AG04450 (cell line): ENCODE measurements at regions not wholly inside any gene's neighbourhood (a gene's known extent, or its start where the extent isn't known, plus 50 kb on each side); places are given as distances from the start of the nearest gene placed in this dataset.

Source experiments
- CTCF ChIA-PET: fragments of 300-600, 350-600 bp; formaldehyde crosslinking; extraction: SDS; loops from one replicate; lab custom pipeline; 2022; ENCODE audit warnings: antibody characterized with exemption, inconsistent platforms; lab: Charles Lee
- POLR2A ChIA-PET: fragments of 350-600 bp; formaldehyde crosslinking; extraction: SDS; loops from one replicate; lab custom pipeline; 2021; ENCODE audit warnings: antibody characterized with exemption, inconsistent platforms; lab: Yijun Ruan, JAX
- DNase-seq: peaks from one replicate; pipeline ENCODE4 v3.0.0-alpha.2; 2011; ENCODE audit warnings: low read depth, low spot score
- H3K27ac ChIP-seq: one replicate; pipeline ENCODE4 v1.5.1; 2012; ENCODE audit warnings: low read depth, low read length, control low read depth
- H3K27me3 ChIP-seq: one replicate; pipeline ENCODE4 v1.6.0; 2012; ENCODE audit warnings: low read length; ENCODE audit not compliant: control insufficient read depth, insufficient read depth
- H3K4me3 ChIP-seq: 2 replicates; pipeline ENCODE4 v1.5.1; 2011; ENCODE audit warnings: mild to moderate bottlenecking, low read depth, low read length, control low read depth
- H3K9me3 ChIP-seq: 2 replicates; pipeline ENCODE4 v1.5.1; 2012; ENCODE audit warnings: low read length; ENCODE audit not compliant: control insufficient read depth, insufficient read depth
- TF ChIP-seq, protein P1 (sequence below): IDR thresholded peaks from 2 replicates; pipeline ENCODE4 v1.5.1; 2011; ENCODE audit warnings: low read depth, low read length, control low read depth, inconsistent platforms

DNA sequence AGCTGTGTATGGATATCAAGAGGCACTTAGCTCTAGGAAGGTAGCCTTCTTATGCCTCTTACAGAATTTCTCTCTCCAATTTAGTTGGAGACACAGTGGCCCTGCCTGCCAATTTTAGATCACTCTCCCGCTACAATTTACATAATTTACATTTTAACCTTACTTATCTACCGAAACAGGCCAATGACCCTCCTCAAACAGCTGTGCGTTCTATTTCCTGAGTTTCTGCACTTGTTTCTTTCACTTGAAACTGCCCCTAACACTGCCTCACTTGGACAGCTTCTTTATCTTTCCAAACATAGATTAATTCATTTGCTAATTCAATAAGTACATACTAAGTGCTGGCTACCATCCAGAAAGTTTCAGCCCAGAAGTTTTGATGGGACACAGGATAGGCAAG is 52.9 kb upstream of the HDDC2 start:
- no peak overlapping the region for H3K27ac ChIP-seq
- peaks cover 3% of the 10 kb centered on the region for H3K27me3 ChIP-seq
- POLR2A ChIA-PET = no interaction called here
- no peaks in the 10 kb centered on the region for H3K9me3 ChIP-seq
- TF ChIP-seq, protein P1, sequence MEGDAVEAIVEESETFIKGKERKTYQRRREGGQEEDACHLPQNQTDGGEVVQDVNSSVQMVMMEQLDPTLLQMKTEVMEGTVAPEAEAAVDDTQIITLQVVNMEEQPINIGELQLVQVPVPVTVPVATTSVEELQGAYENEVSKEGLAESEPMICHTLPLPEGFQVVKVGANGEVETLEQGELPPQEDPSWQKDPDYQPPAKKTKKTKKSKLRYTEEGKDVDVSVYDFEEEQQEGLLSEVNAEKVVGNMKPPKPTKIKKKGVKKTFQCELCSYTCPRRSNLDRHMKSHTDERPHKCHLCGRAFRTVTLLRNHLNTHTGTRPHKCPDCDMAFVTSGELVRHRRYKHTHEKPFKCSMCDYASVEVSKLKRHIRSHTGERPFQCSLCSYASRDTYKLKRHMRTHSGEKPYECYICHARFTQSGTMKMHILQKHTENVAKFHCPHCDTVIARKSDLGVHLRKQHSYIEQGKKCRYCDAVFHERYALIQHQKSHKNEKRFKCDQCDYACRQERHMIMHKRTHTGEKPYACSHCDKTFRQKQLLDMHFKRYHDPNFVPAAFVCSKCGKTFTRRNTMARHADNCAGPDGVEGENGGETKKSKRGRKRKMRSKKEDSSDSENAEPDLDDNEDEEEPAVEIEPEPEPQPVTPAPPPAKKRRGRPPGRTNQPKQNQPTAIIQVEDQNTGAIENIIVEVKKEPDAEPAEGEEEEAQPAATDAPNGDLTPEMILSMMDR = no peak
- H3K4me3 ChIP-seq = no peak overlapping the region
- CTCF ChIA-PET = no interaction called here
- DNase-seq = no peak

DNA sequence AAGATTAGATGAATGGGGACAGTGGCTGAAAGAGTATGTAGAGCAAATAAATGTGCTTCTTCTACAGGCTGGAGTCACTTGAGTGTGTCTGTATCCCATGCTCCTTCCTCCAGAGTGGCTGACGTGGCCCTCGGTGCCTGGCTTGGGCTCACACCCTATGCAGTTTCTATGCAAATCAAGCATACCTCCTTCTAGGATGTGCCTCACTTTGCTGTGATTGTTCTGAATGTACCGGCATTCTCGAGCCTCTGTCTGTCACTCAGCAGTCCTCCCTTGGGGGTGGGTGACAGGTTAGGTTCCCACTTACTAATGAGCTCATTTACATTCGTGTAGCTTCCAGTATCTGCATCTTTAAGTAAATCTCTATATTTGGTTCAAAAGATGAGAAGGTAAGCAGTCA is 55.1 kb upstream of the HDDC2 start:
- no peak for DNase-seq
- H3K9me3 ChIP-seq = no peaks in the 10 kb centered on the region
- ChIA-PET POLR2A (no interaction called here), CTCF (no interaction called here)
- H3K27me3 ChIP-seq = peaks cover 6% of the 10 kb centered on the region
- H3K27ac ChIP-seq = no peak overlapping the region
- TF ChIP-seq, protein P1 = no peak
- H3K4me3 ChIP-seq = no peak overlapping the region

DNA sequence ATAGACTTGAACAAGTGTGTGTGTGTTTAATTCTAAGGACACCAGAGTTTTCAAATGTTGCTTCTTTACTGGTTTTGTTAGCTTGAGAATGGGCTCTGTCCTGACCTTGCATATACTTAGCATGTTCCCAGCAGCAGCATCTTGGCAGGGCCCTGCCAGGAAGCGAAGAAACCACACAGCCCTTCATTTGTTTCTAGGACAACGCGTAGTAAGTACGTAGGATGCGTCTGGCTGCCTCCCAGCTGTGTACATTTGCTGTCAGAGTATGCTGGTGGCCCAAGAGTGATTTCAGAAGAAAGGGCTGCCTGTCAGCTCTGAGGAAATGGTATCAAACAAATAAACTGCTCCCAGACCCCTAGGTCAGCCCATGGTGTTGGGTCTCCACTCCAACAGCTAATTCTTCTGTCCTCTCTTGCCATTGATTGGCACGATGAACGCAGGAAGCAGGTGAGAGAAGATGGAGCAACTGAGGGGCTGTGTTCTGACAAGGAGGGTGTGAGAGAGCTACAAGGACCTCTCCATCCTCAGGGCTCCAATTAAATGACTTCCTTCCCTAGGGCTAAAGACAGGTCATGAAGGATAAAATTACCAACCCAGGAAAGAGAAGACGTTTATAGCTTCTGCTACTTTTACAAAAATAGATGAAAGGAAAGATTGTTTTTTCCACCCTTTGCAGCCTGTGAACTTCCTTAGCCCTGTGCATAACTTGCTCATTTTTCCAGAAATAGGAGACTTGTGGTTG is 55.9 kb upstream of the HDDC2 start:
- no peak for DNase-seq
- POLR2A ChIA-PET = no interaction called here
- H3K4me3 ChIP-seq = no peak overlapping the region
- no peak overlapping the region for H3K27ac ChIP-seq
- TF ChIP-seq, protein P1 = no peak
- H3K9me3 ChIP-seq = no peaks in the 10 kb centered on the region
- CTCF ChIA-PET = no interaction called here
- H3K27me3 ChIP-seq = peaks cover 6% of the 10 kb centered on the region

DNA sequence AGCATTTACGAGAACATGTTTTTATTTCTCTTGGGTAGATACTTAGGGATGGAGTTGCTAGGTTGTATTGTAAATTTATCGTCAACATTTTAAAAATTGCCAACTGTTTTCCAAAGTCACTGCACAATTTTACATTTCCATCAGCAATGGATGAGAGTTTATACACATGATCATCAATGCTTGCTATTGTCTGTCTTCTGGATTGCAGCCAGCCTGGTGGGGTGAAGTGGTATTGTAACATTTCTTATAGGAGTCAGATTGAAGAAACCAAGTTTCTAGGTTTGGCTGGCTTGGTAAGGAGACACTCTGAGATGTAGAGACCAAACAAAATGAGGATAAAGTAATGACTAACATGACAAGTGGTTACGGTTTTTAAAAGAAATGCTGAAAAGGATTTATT is 57.1 kb upstream of the HDDC2 start:
- Histone ChIP-seq H3K27me3 (peaks cover 16% of the 10 kb centered on the region), H3K9me3 (no peaks in the 10 kb centered on the region), H3K4me3 (no peak overlapping the region), H3K27ac (no peak overlapping the region)
- ChIA-PET POLR2A (no interaction called here), CTCF (no interaction called here)
- DNase-seq = no peak
- TF ChIP-seq, protein P1 = no peak

DNA sequence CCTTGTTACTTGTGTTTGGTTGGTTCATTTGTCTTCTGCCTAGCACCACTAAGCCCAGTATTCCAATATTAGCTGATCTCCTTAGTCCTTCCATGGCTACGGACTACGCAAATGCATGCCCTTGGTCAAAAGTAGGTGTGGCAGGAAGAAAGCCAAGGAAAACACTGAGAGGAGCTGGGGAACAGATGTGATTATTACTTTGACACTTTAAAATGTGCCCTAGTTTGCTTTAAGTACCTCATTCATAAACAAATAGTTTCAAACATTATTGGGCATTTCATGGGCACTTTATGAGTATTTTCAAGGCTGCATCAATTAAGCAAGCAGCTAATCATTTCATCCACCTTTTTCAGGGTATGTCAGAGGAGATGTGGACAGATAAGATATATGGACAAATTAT is 60.1 kb upstream of the HDDC2 start:
- TF ChIP-seq, protein P1 = no peak
- no peak overlapping the region for H3K27ac ChIP-seq
- POLR2A ChIA-PET = no interaction called here
- CTCF ChIA-PET = no interaction called here
- no peaks in the 10 kb centered on the region for H3K9me3 ChIP-seq
- no peak for DNase-seq
- H3K27me3 ChIP-seq = peaks cover 16% of the 10 kb centered on the region
- no peak overlapping the region for H3K4me3 ChIP-seq
